ENCODE measurements at regions not wholly inside any gene's neighbourhood (a gene's known extent, or its start where the extent isn't known, plus 50 kb on each side); places are given as distances from the start of the nearest gene placed in this dataset.

GRCh38 chr5:7261049-7261448 lies 134.9 kb upstream of the ADCY2 start (continued):
- TF ChIP-seq CTCF (IDR thresholded peaks at IDR 0.05; ENCODE audit: control extremely low read depth in 1 of 3, insufficient read depth in 1 of 3, low read depth in 1 of 3, low read length in 3 of 3) = peak in 2 of 3 experiments; percentile 78 to 81; a peak in 3 of 4 replicates
- TF ChIP-seq TAF1 (IDR thresholded peaks at IDR 0.05; ENCODE audit: low read depth, low read length) = peak; percentile 59; the same call in 1 of the 2 replicates
- TF ChIP-seq TEAD4 (IDR thresholded peaks at IDR 0.05; ENCODE audit: low read depth, low read length) = peak; percentile 81
- TF ChIP-seq EP300 (IDR thresholded peaks at IDR 0.05; ENCODE audit: borderline replicate concordance in 1 of 2, low read depth in 2 of 2, low read length in 2 of 2) = peak in 1 of 2 experiments; percentile 36; a peak in 1 of 3 replicates
- TF ChIP-seq CTBP2 (IDR thresholded peaks at IDR 0.05; ENCODE audit: borderline replicate concordance, insufficient read depth, insufficient read length, low read length) = peak; percentile 42
- TF ChIP-seq SIRT6 (IDR thresholded peaks at IDR 0.05; ENCODE audit: low read length) = no peak
- no peak for TF ChIP-seq ATF3 (IDR thresholded peaks at IDR 0.05; ENCODE audit: insufficient read depth, low read depth, low read length)
- TF ChIP-seq RAD21 (IDR thresholded peaks at IDR 0.05 in 1 of 2, conservative IDR thresholded peaks at IDR 0.05 in 1 of 2; ENCODE audit: low read depth in 2 of 2, low read length in 2 of 2) = peak; percentile 97 to 99
- no peak for TF ChIP-seq RBBP5 (IDR thresholded peaks at IDR 0.05; ENCODE audit: borderline replicate concordance, low read depth, low read length)
- peak; percentile 52; the same call in 1 of the 2 replicates for TF ChIP-seq CHD2 (IDR thresholded peaks at IDR 0.05; ENCODE audit: low read length)
- no peak for TF ChIP-seq EGR1 (IDR thresholded peaks at IDR 0.05; ENCODE audit: borderline replicate concordance, low read depth, low read length)
- peak; percentile 51; the same call in 1 of the 2 replicates for TF ChIP-seq YY1 (IDR thresholded peaks at IDR 0.05; ENCODE audit: low read depth, low read length)
- TF ChIP-seq TCF12 (IDR thresholded peaks at IDR 0.05; ENCODE audit: low read depth, low read length) = peak; percentile 70; the same call in 1 of the 2 replicates

All from H1 (cell line).